GM12892 (cell line): ENCODE measurements at regions not wholly inside any gene's neighbourhood (a gene's known extent, or its start where the extent isn't known, plus 50 kb on each side); places are given as distances from the start of the nearest gene placed in this dataset.

Experiments used
- POLR2A ChIP-seq: IDR thresholded peaks from 2 replicates; pipeline ENCODE4 v1.6.1; 2011; ENCODE audit warnings: low read depth, low read length, control low read depth
- POLR2AphosphoS5 ChIP-seq: IDR thresholded peaks from 2 replicates; pipeline ENCODE4 v1.6.1; 2011; ENCODE audit warnings: low read depth, low read length, control low read depth
- TAF1 ChIP-seq: IDR thresholded peaks from 2 replicates; pipeline ENCODE4 v1.6.1; 2011; ENCODE audit warnings: low read depth, mild to moderate bottlenecking, control low read depth, low read length, borderline replicate concordance

DNA sequence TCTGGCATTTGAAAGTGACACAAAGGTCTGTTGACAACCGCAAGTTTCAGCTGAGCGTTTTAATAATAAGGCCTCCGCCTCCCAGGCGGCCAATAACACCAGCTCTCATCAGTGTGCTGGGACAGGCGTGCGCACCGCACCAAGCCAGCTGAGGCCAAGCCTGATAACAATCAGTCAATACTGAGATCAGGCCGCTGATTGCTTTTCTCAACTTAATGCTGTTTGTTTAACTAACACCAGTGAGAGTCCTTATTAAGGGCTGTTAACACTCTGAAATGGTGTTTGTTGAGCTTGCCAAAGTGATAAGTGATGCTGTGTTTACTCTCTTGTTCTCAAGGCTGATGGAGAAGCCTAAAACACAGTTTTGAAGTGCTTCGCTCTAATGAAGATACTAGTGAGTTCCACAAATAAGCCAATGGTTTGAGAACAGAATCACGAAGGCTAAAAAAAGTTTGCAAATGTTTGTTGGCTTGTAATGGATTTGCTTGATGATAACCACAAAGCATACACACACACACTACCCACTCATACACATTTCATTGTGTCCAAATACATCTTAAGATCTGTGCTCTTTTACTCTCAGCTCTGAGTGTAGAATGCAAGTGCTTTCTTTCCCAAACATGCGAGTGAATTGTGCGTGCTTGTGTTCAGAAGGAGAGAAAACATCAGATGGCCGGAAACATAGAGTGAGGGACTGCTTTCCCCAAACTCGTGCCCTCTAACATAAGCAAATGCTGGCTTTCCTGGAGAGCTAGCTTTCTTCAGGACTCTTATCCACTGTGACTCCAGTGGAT, 330.4 kb upstream of the KLF4 start:
- TF ChIP-seq TAF1: no peak
- no peak for TF ChIP-seq POLR2AphosphoS5
- no peak for TF ChIP-seq POLR2A
